Muscle layer of duodenum (tissue), 2 donors: ENCODE measurements at regions not wholly inside any gene's neighbourhood (a gene's known extent, or its start where the extent isn't known, plus 50 kb on each side); places are given as distances from the start of the nearest gene placed in this dataset.

Source experiments
- H3K27ac ChIP-seq: one replicate; pipeline ENCODE4 v1.7.0; 2013; ENCODE audit warnings: mild to moderate bottlenecking, low read length
- H3K27me3 ChIP-seq: one replicate; pipeline ENCODE4 v1.7.0; 2013; ENCODE audit warnings: low read depth, mild to moderate bottlenecking, control low read depth, low read length
- H3K36me3 ChIP-seq, 2 donors: one replicate each; pipeline ENCODE4 v1.7.0; 2013; ENCODE audit warnings: low read length in 2 of 2, control low read depth in 1 of 2, mild to moderate bottlenecking in 1 of 2; ENCODE audit not compliant: insufficient read depth in 2 of 2, control insufficient read depth in 1 of 2
- H3K4me1 ChIP-seq, 2 donors: one replicate each; pipeline ENCODE4 v1.7.0; 2013; ENCODE audit warnings: low read length in 2 of 2, mild to moderate bottlenecking in 2 of 2, control low read depth in 1 of 2, moderate library complexity in 1 of 2; ENCODE audit not compliant: insufficient read depth in 2 of 2, control insufficient read depth in 1 of 2
- H3K4me3 ChIP-seq, 2 donors: one replicate each; pipeline ENCODE4 v1.7.0; 2013; ENCODE audit warnings: low read length in 2 of 2, low read depth in 1 of 2, mild to moderate bottlenecking in 1 of 2
- H3K9me3 ChIP-seq, 2 donors: one replicate each; pipeline ENCODE4 v1.7.0; 2013; ENCODE audit warnings: low read length in 2 of 2, control low read depth in 1 of 2, mild to moderate bottlenecking in 1 of 2; ENCODE audit not compliant: control insufficient read depth in 1 of 2
- donor health status: healthy.

GRCh38 chr14:66435683-66436082 lies 50.5 kb upstream of the CCDC196 start:
- no peaks in the 10 kb centered on the region for H3K36me3 ChIP-seq
- H3K27ac ChIP-seq, result no peak overlapping the region
- H3K4me1 ChIP-seq, result no peaks in the 10 kb centered on the region
- no peaks in the 10 kb centered on the region for H3K27me3 ChIP-seq
- H3K9me3 ChIP-seq, result peaks cover 8 to 30% of the 10 kb centered on the region in 2 donors
- no peak overlapping the region for H3K4me3 ChIP-seq
